ENCODE measurements at regions not wholly inside any gene's neighbourhood (a gene's known extent, or its start where the extent isn't known, plus 50 kb on each side); places are given as distances from the start of the nearest gene placed in this dataset.

- Histone ChIP-seq H3K4me2 (ENCODE audit: low read length) (no peak overlapping the region), H4K20me1 (ENCODE audit: insufficient read depth, low read length) (no peaks in the 10 kb centered on the region), H3K9me3 (ENCODE audit: low read length) (no peaks in the 10 kb centered on the region), H3K4me1 (ENCODE audit: insufficient read depth, low read length, poor library complexity, severe bottlenecking) (peaks cover 24% of the 10 kb centered on the region), H2AFZ (ENCODE audit: low read length) (peak overlapping the region; percentile 11; the same call in 1 of the 2 replicates), H3K27ac (ENCODE audit: low read depth, low read length, poor library complexity, severe bottlenecking) (no peak overlapping the region), H3K79me2 (ENCODE audit: insufficient read depth, low read depth, low read length) (no peaks in the 10 kb centered on the region), H3K9me2 (ENCODE audit: insufficient read depth, low read length) (no peaks in the 10 kb centered on the region), H3K36me3 (ENCODE audit: insufficient read depth, low read length) (no peaks in the 10 kb centered on the region), H3K4me3 (ENCODE audit: low read depth, low read length, poor library complexity, severe bottlenecking) (no peak overlapping the region)
- ChIA-PET CTCF (ENCODE audit: unreplicated experiment) (no interaction called here), POLR2A (interaction anchor here (1.3 kb wide), 1 partner anchor 18 kb away, joined by 3 read pairs; no protein-coding TSS in a partner anchor)
- no TSS peak for BruUV-seq (replicated peaks)
- intact Hi-C loops (cut with micrococcal nuclease; ENCODE audit: unreplicated experiment) = no loop called here
- DNase-seq (ENCODE audit: low spot score) = no peak
- TF ChIP-seq EZH2phosphoT487 (IDR thresholded peaks at IDR 0.05; ENCODE audit: borderline replicate concordance, low read depth, low read length) (no peak), CTCF (conservative IDR thresholded peaks at IDR 0.05; ENCODE audit: low read length) (no peak)
Measured at GRCh38 chr12:98319716-98320425, 195.5 kb upstream of the TMPO start.

- ChIA-PET CTCF (ENCODE audit: unreplicated experiment) (no interaction called here), POLR2A (interaction anchor here (1.7 kb wide), 1 partner anchor 11 kb away, joined by 4 read pairs; no protein-coding TSS in a partner anchor)
- Histone ChIP-seq H3K4me1 (ENCODE audit: insufficient read depth, low read length, poor library complexity, severe bottlenecking) (peaks cover 27% of the 10 kb centered on the region), H3K9me2 (ENCODE audit: insufficient read depth, low read length) (no peaks in the 10 kb centered on the region), H3K9me3 (ENCODE audit: low read length) (no peaks in the 10 kb centered on the region), H3K4me3 (ENCODE audit: low read depth, low read length, poor library complexity, severe bottlenecking) (no peak overlapping the region), H2AFZ (ENCODE audit: low read length) (no peak overlapping the region), H3K79me2 (ENCODE audit: insufficient read depth, low read depth, low read length) (no peaks in the 10 kb centered on the region), H3K27ac (ENCODE audit: low read depth, low read length, poor library complexity, severe bottlenecking) (no peak overlapping the region), H3K36me3 (ENCODE audit: insufficient read depth, low read length) (no peaks in the 10 kb centered on the region), H3K4me2 (ENCODE audit: low read length) (no peak overlapping the region), H4K20me1 (ENCODE audit: insufficient read depth, low read length) (no peaks in the 10 kb centered on the region)
- intact Hi-C loops (cut with micrococcal nuclease; ENCODE audit: unreplicated experiment) = no loop called here
- no peak for DNase-seq (ENCODE audit: low spot score)
- BruUV-seq (replicated peaks) = no TSS peak
- no peak for TF ChIP-seq CTCF (conservative IDR thresholded peaks at IDR 0.05; ENCODE audit: low read length)
- TF ChIP-seq EZH2phosphoT487 (IDR thresholded peaks at IDR 0.05; ENCODE audit: borderline replicate concordance, low read depth, low read length) = no peak
Measured at GRCh38 chr12:98325003-98325402, 190.4 kb upstream of the TMPO start.

GRCh38 chr12:98328467-98328866, 186.9 kb upstream of the TMPO start:
- H3K9me3 ChIP-seq (ENCODE audit: low read length) = no peaks in the 10 kb centered on the region
- peak overlapping the region; percentile 2 for H3K27ac ChIP-seq (ENCODE audit: low read depth, low read length, poor library complexity, severe bottlenecking)
- TF ChIP-seq CTCF (conservative IDR thresholded peaks at IDR 0.05; ENCODE audit: low read length) (no peak), EZH2phosphoT487 (IDR thresholded peaks at IDR 0.05; ENCODE audit: borderline replicate concordance, low read depth, low read length) (no peak)
- H3K4me3 ChIP-seq (ENCODE audit: low read depth, low read length, poor library complexity, severe bottlenecking) = no peak overlapping the region
- no TSS peak for BruUV-seq (replicated peaks)
- no peaks in the 10 kb centered on the region for H4K20me1 ChIP-seq (ENCODE audit: insufficient read depth, low read length)
- H2AFZ ChIP-seq (ENCODE audit: low read length) = peak overlapping the region; percentile 61; the same call in 1 of the 2 replicates
- ChIA-PET CTCF (ENCODE audit: unreplicated experiment) (no interaction called here), POLR2A (interaction anchor here (0.6 to 0.9 kb wide), 4 partner anchors 21 to 130 kb away, joined by 3 read pairs; no protein-coding TSS in a partner anchor)
- H3K9me2 ChIP-seq (ENCODE audit: insufficient read depth, low read length) = no peaks in the 10 kb centered on the region
- 0 out of 2 replicates have a peak overlapping the region, but pooled peaks have one; percentile 8 for H3K4me2 ChIP-seq (ENCODE audit: low read length)
- intact Hi-C loops (cut with micrococcal nuclease; ENCODE audit: unreplicated experiment) = no loop called here
- no peak for DNase-seq (ENCODE audit: low spot score)
- peaks cover 35% of the 10 kb centered on the region for H3K4me1 ChIP-seq (ENCODE audit: insufficient read depth, low read length, poor library complexity, severe bottlenecking)
- H3K79me2 ChIP-seq (ENCODE audit: insufficient read depth, low read depth, low read length) = no peaks in the 10 kb centered on the region
- H3K36me3 ChIP-seq (ENCODE audit: insufficient read depth, low read length) = no peaks in the 10 kb centered on the region
